ENCODE measurements at regions not wholly inside any gene's neighbourhood (a gene's known extent, or its start where the extent isn't known, plus 50 kb on each side); places are given as distances from the start of the nearest gene placed in this dataset.

- no TSS peak for BruUV-seq (replicated peaks)
- no peaks in the 10 kb centered on the region for H3K9me3 Mint-ChIP-seq (ENCODE audit: low read depth, unreplicated experiment)
Observed at GRCh38 chr5:125286271-125286670, 539.8 kb upstream of the ZNF608 start.

GRCh38 chr5:125289606-125290005 lies 543.2 kb upstream of the ZNF608 start:
- Mint-ChIP-seq H3K4me3 (ENCODE audit: low read depth, unreplicated experiment) (no peak overlapping the region), H3K27ac (ENCODE audit: unreplicated experiment) (no peak overlapping the region), H3K36me3 (ENCODE audit: insufficient read depth, unreplicated experiment) (no peaks in the 10 kb centered on the region), H3K4me1 (ENCODE audit: low read depth, unreplicated experiment) (peaks cover 9% of the 10 kb centered on the region), H3K9me3 (ENCODE audit: low read depth, unreplicated experiment) (no peaks in the 10 kb centered on the region), H3K27me3 (ENCODE audit: unreplicated experiment) (no peaks in the 10 kb centered on the region)
- DNase-seq: no peak
- intact Hi-C loops (cut with micrococcal nuclease; ENCODE audit: unreplicated experiment): no loop called here
- TF ChIP-seq CTCF (IDR thresholded peaks at IDR 0.05; ENCODE audit: unreplicated experiment): no peak
- BruUV-seq (replicated peaks): no TSS peak
- CTCF ChIA-PET: interaction anchor here (1.2 kb wide), 1 partner anchor 542 kb away, joined by 4 read pairs; no protein-coding TSS in a partner anchor

More at GRCh38 chr5:125286271-125286670, 539.8 kb upstream of the ZNF608 start:
- Mint-ChIP-seq H3K27ac (ENCODE audit: unreplicated experiment) (no peak overlapping the region), H3K27me3 (ENCODE audit: unreplicated experiment) (no peaks in the 10 kb centered on the region), H3K4me1 (ENCODE audit: low read depth, unreplicated experiment) (peaks cover 9% of the 10 kb centered on the region), H3K36me3 (ENCODE audit: insufficient read depth, unreplicated experiment) (no peaks in the 10 kb centered on the region), H3K4me3 (ENCODE audit: low read depth, unreplicated experiment) (no peak overlapping the region)
- intact Hi-C loops (cut with micrococcal nuclease; ENCODE audit: unreplicated experiment): no loop called here
- CTCF ChIA-PET: no interaction called here
- TF ChIP-seq CTCF (IDR thresholded peaks at IDR 0.05; ENCODE audit: unreplicated experiment): no peak
- no peak for DNase-seq

- Mint-ChIP-seq H3K4me3 (ENCODE audit: low read depth, unreplicated experiment) (no peak overlapping the region), H3K9me3 (ENCODE audit: low read depth, unreplicated experiment) (no peaks in the 10 kb centered on the region), H3K27me3 (ENCODE audit: unreplicated experiment) (no peaks in the 10 kb centered on the region), H3K4me1 (ENCODE audit: low read depth, unreplicated experiment) (peaks cover 13% of the 10 kb centered on the region), H3K36me3 (ENCODE audit: insufficient read depth, unreplicated experiment) (no peaks in the 10 kb centered on the region), H3K27ac (ENCODE audit: unreplicated experiment) (no peak overlapping the region)
- CTCF ChIA-PET: interaction anchor here (0.6 kb wide), 1 partner anchor 610 kb away, joined by 3 read pairs; no protein-coding TSS in a partner anchor
- intact Hi-C loops (cut with micrococcal nuclease; ENCODE audit: unreplicated experiment): no loop called here
- TF ChIP-seq CTCF (IDR thresholded peaks at IDR 0.05; ENCODE audit: unreplicated experiment): no peak
- no TSS peak for BruUV-seq (replicated peaks)
- no peak for DNase-seq
Observed at GRCh38 chr5:125290935-125291334, 544.5 kb upstream of the ZNF608 start.

- Mint-ChIP-seq H3K36me3 (ENCODE audit: insufficient read depth, unreplicated experiment) (no peaks in the 10 kb centered on the region), H3K4me1 (ENCODE audit: low read depth, unreplicated experiment) (peaks cover 8% of the 10 kb centered on the region), H3K27me3 (ENCODE audit: unreplicated experiment) (no peaks in the 10 kb centered on the region), H3K27ac (ENCODE audit: unreplicated experiment) (no peak overlapping the region), H3K4me3 (ENCODE audit: low read depth, unreplicated experiment) (no peak overlapping the region), H3K9me3 (ENCODE audit: low read depth, unreplicated experiment) (no peaks in the 10 kb centered on the region)
- DNase-seq: no peak
- CTCF ChIA-PET: no interaction called here
- intact Hi-C loops (cut with micrococcal nuclease; ENCODE audit: unreplicated experiment): no loop called here
- TF ChIP-seq CTCF (IDR thresholded peaks at IDR 0.05; ENCODE audit: unreplicated experiment): no peak
- BruUV-seq (replicated peaks): no TSS peak
Observed at GRCh38 chr5:125291447-125291846, 545.0 kb upstream of the ZNF608 start.
